SK-N-SH (cell line): ENCODE measurements at regions not wholly inside any gene's neighbourhood (a gene's known extent, or its start where the extent isn't known, plus 50 kb on each side); places are given as distances from the start of the nearest gene placed in this dataset.

ENCODE experiments used
- CHD2 ChIP-seq: fragments of 150-350 bp; IDR thresholded peaks from 2 replicates; pipeline ENCODE4 v1.6.1; 2018; ENCODE audit warnings: low read length; ENCODE audit not compliant: partially characterized antibody
- RAD21 ChIP-seq: IDR thresholded peaks from 2 replicates; pipeline ENCODE4 v1.6.1; 2012; ENCODE audit warnings: mild to moderate bottlenecking, low read length
- RCOR1 ChIP-seq: fragments of 150-350 bp; IDR thresholded peaks from 2 replicates; pipeline ENCODE4 v1.6.1; 2017; ENCODE audit warnings: antibody characterized with exemption, low read length
- YY1 ChIP-seq: IDR thresholded peaks from 2 replicates; pipeline ENCODE4 v1.4.0; 2012; ENCODE audit warnings: low read depth, mild to moderate bottlenecking
- TF ChIP-seq, protein P1 (sequence below): IDR thresholded peaks from 2 replicates; pipeline ENCODE4 v1.4.0; 2012; ENCODE audit warnings: low read depth
- TF ChIP-seq, protein P2 (sequence below): fragments of 200-600 bp; sonication (generic); IDR thresholded peaks from 2 replicates; pipeline ENCODE4 v1.6.1; 2017; ENCODE audit warnings: antibody characterized with exemption, mild to moderate bottlenecking, moderate library complexity
- TF ChIP-seq, protein P3 (sequence below): IDR thresholded peaks from 2 replicates; pipeline ENCODE4; 2012

DNA sequence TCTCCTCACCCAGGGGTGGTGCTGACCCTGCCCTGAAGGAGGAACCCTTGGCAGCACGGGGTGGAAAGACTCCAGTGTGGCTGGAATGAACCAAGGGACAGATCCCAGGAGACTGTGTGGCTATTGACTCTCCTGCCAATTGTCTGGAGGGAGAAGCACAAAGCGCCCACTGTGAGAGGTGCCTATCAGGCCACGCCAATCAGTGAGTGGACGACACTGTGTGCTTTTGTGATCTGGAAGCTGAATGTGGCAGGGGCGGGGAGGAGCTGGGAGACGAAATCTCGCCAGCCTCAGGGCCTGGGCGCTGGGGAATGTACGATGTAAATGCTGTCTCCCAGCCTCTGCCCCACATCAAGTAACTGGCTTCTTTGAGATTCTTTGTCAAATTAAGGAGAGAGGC is 167.1 kb downstream of the ZBTB18 start:
- TF ChIP-seq, protein P1, sequence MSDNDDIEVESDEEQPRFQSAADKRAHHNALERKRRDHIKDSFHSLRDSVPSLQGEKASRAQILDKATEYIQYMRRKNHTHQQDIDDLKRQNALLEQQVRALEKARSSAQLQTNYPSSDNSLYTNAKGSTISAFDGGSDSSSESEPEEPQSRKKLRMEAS = no peak
- TF ChIP-seq YY1 (no peak), RCOR1 (no peak), RAD21 (no peak), CHD2 (no peak)
- TF ChIP-seq, protein P2, sequence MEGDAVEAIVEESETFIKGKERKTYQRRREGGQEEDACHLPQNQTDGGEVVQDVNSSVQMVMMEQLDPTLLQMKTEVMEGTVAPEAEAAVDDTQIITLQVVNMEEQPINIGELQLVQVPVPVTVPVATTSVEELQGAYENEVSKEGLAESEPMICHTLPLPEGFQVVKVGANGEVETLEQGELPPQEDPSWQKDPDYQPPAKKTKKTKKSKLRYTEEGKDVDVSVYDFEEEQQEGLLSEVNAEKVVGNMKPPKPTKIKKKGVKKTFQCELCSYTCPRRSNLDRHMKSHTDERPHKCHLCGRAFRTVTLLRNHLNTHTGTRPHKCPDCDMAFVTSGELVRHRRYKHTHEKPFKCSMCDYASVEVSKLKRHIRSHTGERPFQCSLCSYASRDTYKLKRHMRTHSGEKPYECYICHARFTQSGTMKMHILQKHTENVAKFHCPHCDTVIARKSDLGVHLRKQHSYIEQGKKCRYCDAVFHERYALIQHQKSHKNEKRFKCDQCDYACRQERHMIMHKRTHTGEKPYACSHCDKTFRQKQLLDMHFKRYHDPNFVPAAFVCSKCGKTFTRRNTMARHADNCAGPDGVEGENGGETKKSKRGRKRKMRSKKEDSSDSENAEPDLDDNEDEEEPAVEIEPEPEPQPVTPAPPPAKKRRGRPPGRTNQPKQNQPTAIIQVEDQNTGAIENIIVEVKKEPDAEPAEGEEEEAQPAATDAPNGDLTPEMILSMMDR = no peak
- TF ChIP-seq, protein P3, sequence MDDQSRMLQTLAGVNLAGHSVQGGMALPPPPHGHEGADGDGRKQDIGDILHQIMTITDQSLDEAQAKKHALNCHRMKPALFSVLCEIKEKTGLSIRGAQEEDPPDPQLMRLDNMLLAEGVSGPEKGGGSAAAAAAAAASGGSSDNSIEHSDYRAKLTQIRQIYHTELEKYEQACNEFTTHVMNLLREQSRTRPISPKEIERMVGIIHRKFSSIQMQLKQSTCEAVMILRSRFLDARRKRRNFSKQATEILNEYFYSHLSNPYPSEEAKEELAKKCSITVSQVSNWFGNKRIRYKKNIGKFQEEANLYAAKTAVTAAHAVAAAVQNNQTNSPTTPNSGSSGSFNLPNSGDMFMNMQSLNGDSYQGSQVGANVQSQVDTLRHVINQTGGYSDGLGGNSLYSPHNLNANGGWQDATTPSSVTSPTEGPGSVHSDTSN = no peak
